ENCODE measurements at regions not wholly inside any gene's neighbourhood (a gene's known extent, or its start where the extent isn't known, plus 50 kb on each side); places are given as distances from the start of the nearest gene placed in this dataset.
"Not testable (repeated sequence)": the region's sequence is repeated elsewhere in the genome, so short reads cannot be mapped to it uniquely, and the experiment has no call there.

DNA sequence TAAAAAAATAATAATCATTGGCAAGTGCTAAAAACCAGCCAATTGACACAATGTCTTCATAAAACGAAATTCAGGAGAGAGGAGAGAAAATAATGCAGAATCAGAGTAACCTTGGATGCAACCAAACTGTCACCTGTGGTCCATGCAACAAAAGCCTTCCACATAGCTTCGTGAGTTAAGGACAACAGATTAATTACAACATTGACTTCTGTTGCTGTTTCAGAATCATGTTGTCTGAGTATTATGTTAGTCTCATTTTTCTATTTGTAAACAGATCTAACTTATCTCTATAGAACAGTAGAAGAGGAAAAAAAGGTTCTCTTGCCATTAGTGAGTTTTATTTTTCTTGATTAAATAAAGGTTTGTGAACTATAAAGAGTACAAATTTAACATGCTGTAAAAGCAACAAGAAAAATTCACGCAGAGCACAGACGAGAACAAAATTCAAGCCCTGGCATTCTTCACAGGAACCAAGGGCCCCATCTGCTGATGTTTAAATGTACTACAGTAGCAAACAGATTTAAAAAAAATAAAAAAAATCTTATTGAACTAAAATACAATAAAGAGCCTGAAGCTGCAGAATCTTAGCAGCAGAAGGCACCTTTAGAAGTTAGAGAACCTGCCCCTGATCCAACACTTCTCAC lies 381.1 kb upstream of the PKN2 start:
- no peak for DNase-seq (ENCODE audit: insufficient read length, low spot score)
- FAIRE-seq, result no peak
- TF ChIP-seq POLR2A (IDR thresholded peaks at IDR 0.05; ENCODE audit: low read depth, low read length), result no peak

DNA sequence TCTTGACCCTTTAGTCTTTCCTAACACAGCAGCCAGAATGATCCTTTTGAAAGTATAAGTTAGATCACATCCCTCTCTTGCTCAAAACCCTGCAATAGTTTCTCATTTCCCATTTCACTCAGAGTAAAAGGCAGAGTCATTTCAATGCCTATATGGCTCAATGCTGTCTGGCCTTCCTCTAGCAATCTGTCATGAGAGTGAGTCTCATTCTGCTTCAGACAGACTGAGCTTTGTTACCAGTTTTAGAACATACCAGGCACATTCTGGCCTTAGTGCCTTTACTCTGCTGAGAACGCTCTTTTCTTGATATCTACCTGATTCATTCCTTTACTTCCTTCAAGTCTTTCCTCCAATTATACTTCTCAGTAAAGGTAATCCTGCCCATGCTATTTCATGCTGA lies 372.8 kb upstream of the PKN2 start:
- FAIRE-seq (no peak), DNase-seq (ENCODE audit: insufficient read length, low spot score) (no peak)
- no peak for TF ChIP-seq POLR2A (IDR thresholded peaks at IDR 0.05; ENCODE audit: low read depth, low read length)

DNA sequence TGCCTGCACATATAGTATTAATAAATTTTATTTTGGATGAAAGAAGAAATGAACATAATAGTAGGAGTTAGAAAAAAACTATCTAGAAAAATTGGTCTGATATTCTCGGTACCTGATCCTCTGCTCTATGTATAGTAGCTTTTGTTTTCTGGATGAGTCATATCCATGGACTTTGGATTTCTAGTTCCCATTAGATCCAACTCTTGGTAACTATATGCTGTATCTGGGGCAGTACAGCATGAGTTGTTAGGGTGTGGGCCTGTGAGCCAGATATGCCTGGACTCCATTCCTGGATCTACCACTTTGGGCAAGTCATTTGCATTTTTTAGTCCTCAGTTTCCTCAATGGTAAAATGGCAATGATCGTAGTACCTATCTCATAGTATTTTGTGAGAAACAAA lies 372.2 kb upstream of the PKN2 start:
- DNase-seq (ENCODE audit: insufficient read length, low spot score), result no peak
- FAIRE-seq, result no peak
- TF ChIP-seq POLR2A (IDR thresholded peaks at IDR 0.05; ENCODE audit: low read depth, low read length), result no peak

DNA sequence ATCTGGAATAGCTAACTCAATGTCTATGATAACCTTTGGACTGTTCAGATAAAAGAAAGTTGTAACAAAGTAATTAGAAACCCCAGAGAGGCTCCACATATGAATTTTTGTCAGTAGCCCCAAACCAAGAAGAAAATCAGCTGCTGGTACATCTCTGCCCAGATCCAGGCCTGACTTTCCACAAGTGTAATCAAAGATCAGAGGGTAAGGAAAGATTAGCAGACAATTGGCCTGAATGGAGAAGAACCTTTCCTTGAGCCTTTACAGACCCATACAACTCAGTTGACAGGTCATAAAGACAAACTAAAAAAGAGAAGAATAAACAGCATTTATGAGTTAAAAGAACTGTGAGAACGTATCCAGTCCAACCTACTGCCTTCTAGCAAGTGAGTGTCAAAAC lies 366.7 kb upstream of the PKN2 start:
- DNase-seq (ENCODE audit: insufficient read length, low spot score), result no peak
- FAIRE-seq, result no peak
- no peak for TF ChIP-seq POLR2A (IDR thresholded peaks at IDR 0.05; ENCODE audit: low read depth, low read length)

DNA sequence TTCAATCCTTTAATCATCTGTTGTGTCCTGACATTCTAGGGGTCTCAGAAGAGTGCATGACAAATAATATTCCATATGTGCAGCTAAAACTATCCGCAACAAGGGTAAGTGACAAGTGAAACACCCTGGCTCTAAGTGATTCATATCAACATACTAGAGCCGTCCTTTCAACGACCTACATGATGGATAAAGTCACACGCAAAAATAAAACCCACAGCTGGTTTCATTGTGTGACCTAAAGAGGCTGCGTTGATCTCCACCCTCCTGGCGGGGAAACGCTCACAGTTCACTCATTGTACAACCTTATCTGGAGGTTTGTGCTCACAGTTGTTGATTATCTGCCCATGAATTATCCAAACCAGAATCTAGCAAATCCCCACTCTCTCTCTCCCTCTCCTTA lies 365.3 kb upstream of the PKN2 start:
- DNase-seq (ENCODE audit: insufficient read length, low spot score) (no peak), FAIRE-seq (no peak)
- TF ChIP-seq POLR2A (IDR thresholded peaks at IDR 0.05; ENCODE audit: low read depth, low read length), result no peak

DNA sequence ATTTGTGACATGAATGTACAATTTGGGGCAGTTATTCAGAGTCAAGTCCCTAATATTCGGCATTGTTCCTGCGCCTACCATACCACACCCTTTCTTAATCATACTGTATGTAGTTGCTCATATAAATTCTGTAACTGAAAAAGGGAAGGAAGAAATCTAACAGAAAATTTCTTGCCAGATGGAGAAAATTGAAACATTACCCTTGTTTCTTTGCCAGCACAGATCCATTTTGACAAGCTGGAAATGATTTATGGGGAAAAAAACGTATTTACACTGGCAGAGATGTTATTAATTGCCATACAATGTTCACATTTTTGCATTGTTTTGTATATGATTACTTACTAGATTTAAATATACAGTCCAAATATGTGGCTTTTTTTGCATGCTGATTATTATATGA lies 363.8 kb upstream of the PKN2 start:
- DNase-seq (ENCODE audit: insufficient read length, low spot score) (no peak), FAIRE-seq (no peak)
- TF ChIP-seq POLR2A (IDR thresholded peaks at IDR 0.05; ENCODE audit: low read depth, low read length), result no peak

DNA sequence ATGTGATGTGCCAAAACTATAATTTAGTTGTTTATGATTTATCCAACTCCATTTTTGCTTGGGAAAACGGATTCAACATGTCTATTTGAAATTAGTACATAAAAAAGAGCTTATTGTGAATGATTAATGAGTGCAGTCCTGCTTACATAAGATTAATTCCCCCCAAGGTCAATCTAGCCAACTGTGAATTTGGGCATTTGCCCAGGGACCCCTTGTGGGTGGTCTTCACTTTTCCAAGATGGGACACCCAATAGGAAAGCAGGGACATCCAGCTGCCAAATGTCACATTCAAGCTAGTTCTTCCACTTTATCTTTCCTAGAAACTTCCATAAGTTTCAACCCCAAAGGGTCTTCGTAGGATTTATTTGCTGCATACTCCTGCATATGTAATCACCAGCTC lies 362.4 kb upstream of the PKN2 start:
- FAIRE-seq (no peak), DNase-seq (ENCODE audit: insufficient read length, low spot score) (no peak)
- TF ChIP-seq POLR2A (IDR thresholded peaks at IDR 0.05; ENCODE audit: low read depth, low read length), result no peak

DNA sequence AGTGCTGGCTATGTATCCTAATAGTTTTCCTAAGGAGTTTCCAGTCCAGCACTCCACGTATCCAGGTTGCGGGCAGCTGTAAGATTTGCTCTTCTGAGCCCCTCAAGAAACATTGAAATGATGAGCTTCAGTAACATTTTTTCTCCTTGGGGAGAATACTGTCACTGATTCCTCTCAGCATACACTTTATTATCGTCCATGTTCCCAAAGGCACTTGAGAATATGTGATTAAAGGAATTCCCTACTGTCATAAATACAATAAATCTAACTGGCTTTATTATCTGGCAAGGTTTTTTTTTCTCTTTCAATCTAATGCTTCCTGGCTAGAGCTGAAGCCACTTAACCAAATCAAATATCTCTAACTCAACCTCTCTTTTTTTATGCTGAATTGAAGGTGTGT lies 359.2 kb upstream of the PKN2 start:
- FAIRE-seq, result no peak

DNA sequence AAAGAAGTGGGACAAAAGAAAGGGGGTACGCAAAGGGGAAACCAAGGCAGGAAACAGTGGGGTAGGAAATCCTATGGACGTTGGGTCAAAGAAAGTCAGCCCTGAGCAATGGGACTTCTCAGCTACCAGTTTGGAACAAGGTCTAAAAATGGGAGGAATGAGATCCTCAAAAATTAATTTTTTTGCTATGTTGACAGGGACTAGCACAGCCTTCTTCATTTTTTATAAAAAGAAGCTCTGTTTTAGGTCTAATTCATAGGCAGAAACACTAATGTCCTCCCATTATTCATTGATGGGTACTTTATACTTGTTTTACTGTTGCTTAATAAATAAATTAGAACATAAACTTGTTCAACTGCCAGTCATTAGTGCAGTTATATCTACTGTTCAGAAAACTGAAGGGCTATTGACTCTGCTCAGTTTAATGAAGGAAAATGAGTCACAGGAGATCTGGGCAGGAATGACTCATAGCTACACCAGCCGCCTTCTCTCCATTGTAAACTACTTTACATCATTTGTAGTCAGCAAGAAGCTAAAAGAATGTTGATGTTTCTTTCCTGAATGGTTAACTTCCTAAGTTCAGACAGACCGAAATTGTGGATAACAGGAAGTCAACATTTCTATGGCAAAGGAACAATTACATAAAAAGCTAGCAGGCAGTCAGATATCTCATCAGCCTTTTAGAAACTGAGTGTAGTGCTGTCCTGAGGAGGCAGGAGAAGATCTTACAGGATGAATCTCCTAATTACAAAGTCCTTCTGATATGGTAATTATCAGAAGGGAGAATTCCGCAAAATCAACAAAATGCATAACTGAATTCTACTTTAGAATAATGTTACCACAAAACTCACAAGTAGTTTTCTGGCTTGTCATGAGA lies 356.4 kb upstream of the PKN2 start:
- peak; percentile 92 for FAIRE-seq
- DNase-seq (ENCODE audit: insufficient read length, low spot score), result peak; percentile 17
- TF ChIP-seq POLR2A (IDR thresholded peaks at IDR 0.05; ENCODE audit: low read depth, low read length), result no peak

More for the DNA sequence above, 359.2 kb upstream of the PKN2 start:
- TF ChIP-seq POLR2A (IDR thresholded peaks at IDR 0.05; ENCODE audit: low read depth, low read length), result no peak
- DNase-seq (ENCODE audit: insufficient read length, low spot score), result no peak

DNA sequence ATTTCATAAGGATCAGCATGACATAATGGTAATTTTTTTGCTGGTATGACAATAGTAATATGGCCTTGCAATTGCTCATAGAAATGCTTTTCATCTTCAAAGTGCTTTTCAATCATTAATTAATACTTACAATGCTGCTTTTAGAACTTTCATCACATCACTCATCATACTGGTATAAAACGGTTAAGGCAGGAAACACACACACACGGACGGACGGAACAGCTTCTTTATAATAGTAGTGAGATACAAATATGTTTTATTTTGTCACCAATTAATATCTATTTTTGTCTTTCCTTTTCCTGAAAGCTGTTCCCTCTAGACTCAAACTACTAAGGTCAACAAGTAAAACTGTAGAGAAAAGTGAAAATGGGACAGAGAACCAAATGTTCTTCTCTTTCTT lies 353.9 kb upstream of the PKN2 start:
- FAIRE-seq (no peak), DNase-seq (ENCODE audit: insufficient read length, low spot score) (no peak)
- TF ChIP-seq POLR2A (IDR thresholded peaks at IDR 0.05; ENCODE audit: low read depth, low read length), result no peak

DNA sequence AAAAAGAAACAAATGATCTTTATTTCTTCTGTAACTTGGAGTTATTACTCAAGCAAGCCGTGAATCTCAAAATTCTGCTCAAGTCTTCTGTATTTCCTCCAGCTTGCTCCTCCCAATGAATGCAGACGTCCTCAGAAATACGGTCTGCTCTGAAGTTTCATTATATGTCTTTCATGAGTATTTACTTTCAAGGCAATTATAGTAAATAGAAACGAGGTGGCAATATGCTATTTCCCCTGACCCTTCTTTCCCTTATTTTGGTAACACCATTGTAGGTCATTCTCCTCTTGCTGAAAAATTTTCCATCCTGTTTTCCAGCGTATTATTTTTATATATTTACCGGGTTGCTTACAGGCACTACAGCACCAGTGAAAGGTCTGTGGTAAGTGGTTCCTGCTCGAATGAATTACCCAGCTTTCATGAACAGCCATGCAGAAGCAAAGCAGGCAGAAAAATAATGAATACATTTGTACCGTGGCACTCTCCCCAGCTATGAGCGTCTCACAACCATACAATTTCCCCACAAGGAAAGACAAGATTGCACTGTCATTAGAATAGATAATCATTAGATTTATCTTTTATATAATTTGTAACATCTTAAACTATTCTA lies 350.9 kb upstream of the PKN2 start:
- no peak for DNase-seq (ENCODE audit: insufficient read length, low spot score)
- FAIRE-seq, result no peak
- no peak for TF ChIP-seq POLR2A (IDR thresholded peaks at IDR 0.05; ENCODE audit: low read depth, low read length)

DNA sequence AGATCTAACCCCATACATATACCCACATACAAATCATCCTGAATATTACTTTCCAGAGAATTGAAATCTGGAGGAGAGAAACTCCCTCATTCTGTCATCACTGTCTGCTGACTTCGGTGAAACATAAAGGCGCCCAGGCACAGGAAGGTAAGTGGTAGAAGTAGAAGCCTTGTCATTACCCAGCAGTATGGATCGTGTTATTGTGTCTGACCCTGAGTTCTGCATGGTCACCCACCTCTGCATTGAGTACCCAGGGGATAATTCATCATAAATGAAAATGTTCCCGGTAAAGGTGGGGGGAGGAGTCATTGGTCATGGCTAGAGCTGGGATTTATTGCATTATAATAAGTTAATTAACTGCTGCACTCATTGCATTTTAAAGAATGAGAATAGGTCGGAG lies 342.6 kb upstream of the PKN2 start:
- DNase-seq (ENCODE audit: insufficient read length, low spot score) (no peak), FAIRE-seq (no peak)
- no peak for TF ChIP-seq POLR2A (IDR thresholded peaks at IDR 0.05; ENCODE audit: low read depth, low read length)

DNA sequence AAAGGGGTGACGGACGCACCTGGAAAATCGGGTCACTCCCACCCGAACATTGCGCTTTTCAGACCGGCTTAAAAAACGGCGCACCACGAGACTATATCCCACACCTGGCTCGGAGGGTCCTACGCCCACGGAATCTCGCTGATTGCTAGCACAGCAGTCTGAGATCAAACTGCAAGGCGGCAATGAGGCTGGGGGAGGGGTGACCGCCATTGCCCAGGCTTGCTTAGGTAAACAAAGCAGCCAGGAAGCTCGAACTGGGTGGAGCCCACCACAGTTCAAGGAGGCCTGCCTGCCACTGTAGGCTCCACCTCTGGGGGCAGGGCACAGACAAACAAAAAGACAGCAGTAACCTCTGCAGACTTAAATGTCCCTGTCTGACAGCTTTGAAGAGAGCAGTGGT lies 342.0 kb upstream of the PKN2 start:
- not testable (repeated sequence) for FAIRE-seq

DNA sequence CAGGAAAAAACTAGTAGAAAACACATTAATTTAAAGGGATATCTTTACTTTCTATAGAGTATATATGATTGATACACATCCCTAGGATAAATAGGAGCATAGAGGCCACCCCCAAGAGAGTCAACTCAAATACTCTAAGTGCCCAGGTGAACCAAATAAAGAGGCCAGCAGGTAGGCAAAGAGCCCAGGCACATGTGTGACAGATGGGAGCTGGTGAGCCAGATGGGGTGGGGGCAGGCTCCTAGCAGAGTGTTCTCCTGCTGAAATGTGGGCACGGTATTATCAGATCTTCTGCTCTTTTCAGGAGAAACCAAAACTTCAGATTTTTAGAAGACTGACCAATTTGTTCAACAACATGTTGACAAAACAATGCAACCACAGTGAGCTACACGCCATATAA lies 333.4 kb upstream of the PKN2 start:
- no peak for FAIRE-seq
- TF ChIP-seq POLR2A (IDR thresholded peaks at IDR 0.05; ENCODE audit: low read depth, low read length), result no peak
- no peak for DNase-seq (ENCODE audit: insufficient read length, low spot score)

More for the DNA sequence above, 342.0 kb upstream of the PKN2 start:
- DNase-seq (ENCODE audit: insufficient read length, low spot score), result not testable (repeated sequence)

DNA sequence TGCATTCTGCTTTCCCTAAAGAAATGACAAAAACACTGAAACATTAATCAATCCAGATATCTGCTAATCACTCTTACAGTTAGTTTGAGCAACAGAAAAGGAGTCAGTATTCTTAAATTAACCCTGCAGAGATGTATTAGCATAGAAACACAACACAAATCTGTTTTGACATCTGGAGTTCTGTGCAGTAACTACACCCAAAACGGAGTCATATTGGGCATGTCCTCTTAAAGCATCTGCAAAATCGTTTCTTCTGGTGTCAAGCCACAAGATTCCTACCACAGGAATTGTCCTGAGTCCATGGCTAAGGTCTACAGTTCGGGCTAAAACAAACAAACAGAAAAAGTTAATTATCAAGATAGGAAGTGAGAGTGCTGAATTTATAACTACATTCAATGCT lies 332.1 kb upstream of the PKN2 start:
- no peak for TF ChIP-seq POLR2A (IDR thresholded peaks at IDR 0.05; ENCODE audit: low read depth, low read length)
- FAIRE-seq, result no peak

More for the DNA sequence above, 332.1 kb upstream of the PKN2 start:
- no peak for DNase-seq (ENCODE audit: insufficient read length, low spot score)
